CD14-positive monocyte (primary cell): ENCODE measurements at regions not wholly inside any gene's neighbourhood (a gene's known extent, or its start where the extent isn't known, plus 50 kb on each side); places are given as distances from the start of the nearest gene placed in this dataset.

ENCODE experiments used
- DNase-seq, 3 donors: peaks; one replicate each; pipeline ENCODE4 v3.0.0-alpha.2; 2011 to 2022
- H2AFZ ChIP-seq: 2 replicates; pipeline ENCODE4 v1.6.0; 2012; ENCODE audit warnings: mild to moderate bottlenecking, low read depth, low read length, inconsistent platforms; ENCODE audit not compliant: insufficient read depth, poor library complexity, severe bottlenecking
- H3K27ac ChIP-seq, 2 donors: 1 replicate in 1 of 2; 2 replicates in 1 of 2; pipeline ENCODE4 v1.5.1; 2012 to 2013; ENCODE audit warnings: low read length in 2 of 2, control low read depth in 1 of 2, inconsistent platforms in 1 of 2, low read depth in 1 of 2, mild to moderate bottlenecking in 1 of 2
- H3K27me3 ChIP-seq, 2 donors: one replicate each; pipeline versions ENCODE4 v1.6.0 to v1.6.1; 2011 to 2013; ENCODE audit warnings: low read length in 2 of 2; ENCODE audit not compliant: control insufficient read depth in 2 of 2, insufficient read depth in 2 of 2
- H3K36me3 ChIP-seq, 2 donors: replicated peaks in 1 of 2; 1 replicate in 1 of 2; 2 replicates in 1 of 2; pipeline versions ENCODE4 v1.5.1 to v1.6.1; 2012 to 2013; ENCODE audit warnings: low read length in 2 of 2, control low read depth in 1 of 2, inconsistent platforms in 1 of 2, mild to moderate bottlenecking in 1 of 2; ENCODE audit not compliant: insufficient read depth in 2 of 2, control insufficient read depth in 1 of 2
- H3K4me1 ChIP-seq, 2 donors: 1 replicate in 1 of 2; 2 replicates in 1 of 2; pipeline versions ENCODE4 v1.5.1 to v1.6.1; 2012 to 2013; ENCODE audit warnings: low read length in 2 of 2, control low read depth in 1 of 2, inconsistent platforms in 1 of 2, mild to moderate bottlenecking in 1 of 2, moderate library complexity in 1 of 2; ENCODE audit not compliant: insufficient read depth in 2 of 2, control insufficient read depth in 1 of 2
- H3K4me2 ChIP-seq: replicated peaks from 2 replicates; pipeline ENCODE3; 2012; ENCODE audit warnings: low read length, moderate library complexity, mild to moderate bottlenecking; ENCODE audit not compliant: poor library complexity, severe bottlenecking; ENCODE audit errors: extremely low read depth
- H3K4me3 ChIP-seq, 3 experiments: fragments of 200-600 bp in 1 of 3; sonication (generic) in 1 of 3; replicated peaks in 1 of 3; 1 replicate in 2 of 3; 2 replicates in 1 of 3; pipeline ENCODE4 v1.5.1; 2011 to 2013; ENCODE audit warnings: low read length in 3 of 3, mild to moderate bottlenecking in 3 of 3, control low read depth in 2 of 3, low read depth in 2 of 3, inconsistent platforms in 1 of 3, moderate library complexity in 1 of 3
- H3K79me2 ChIP-seq: 2 replicates; pipeline ENCODE4 v1.6.0; 2012; ENCODE audit warnings: mild to moderate bottlenecking, control low read depth, inconsistent platforms, low read length, moderate library complexity; ENCODE audit not compliant: insufficient read depth
- H3K9ac ChIP-seq: 2 replicates; pipeline ENCODE4 v1.6.0; 2017; ENCODE audit warnings: low read length, mild to moderate bottlenecking; ENCODE audit not compliant: insufficient read depth, poor library complexity, severe bottlenecking
- H3K9me3 ChIP-seq, 2 donors: replicated peaks in 1 of 2; 1 replicate in 1 of 2; 2 replicates in 1 of 2; pipeline versions ENCODE4 v1.5.1 to v1.6.1; 2012 to 2013; ENCODE audit warnings: low read length in 2 of 2, control low read depth in 1 of 2; ENCODE audit not compliant: control insufficient read depth in 1 of 2, insufficient read depth in 1 of 2
- H4K20me1 ChIP-seq: 2 replicates; pipeline ENCODE4 v1.6.0; 2012; ENCODE audit warnings: mild to moderate bottlenecking, low read length, control low read depth, moderate library complexity; ENCODE audit not compliant: insufficient read depth
- H3K27ac Mint-ChIP-seq, 7 donors: one replicate each; pipeline ENCODE4 v1.8.0; 2020; ENCODE audit warnings: mild to moderate bottlenecking in 7 of 7, mixed read lengths in 7 of 7, moderate library complexity in 6 of 7, inconsistent platforms in 2 of 7
- H3K27me3 Mint-ChIP-seq, 3 donors: one replicate each; pipeline ENCODE4 v1.8.0; 2021 to 2022; ENCODE audit warnings: low read depth in 3 of 3, mild to moderate bottlenecking in 3 of 3, mixed read lengths in 3 of 3, moderate library complexity in 3 of 3, inconsistent platforms in 1 of 3
- H3K36me3 Mint-ChIP-seq, 2 donors: one replicate each; pipeline ENCODE4 v1.8.0; 2020; ENCODE audit warnings: mixed read lengths in 2 of 2, inconsistent platforms in 1 of 2, mild to moderate bottlenecking in 1 of 2
- H3K4me1 Mint-ChIP-seq: one replicate; pipeline ENCODE4 v1.8.0; 2020; ENCODE audit warnings: mild to moderate bottlenecking, mixed read lengths
- H3K4me3 Mint-ChIP-seq, 2 donors: one replicate each; pipeline ENCODE4 v1.8.0; 2020; ENCODE audit warnings: mild to moderate bottlenecking in 2 of 2, mixed read lengths in 2 of 2, moderate library complexity in 1 of 2
- H3K9me3 Mint-ChIP-seq, 7 donors: one replicate each; pipeline ENCODE4 v1.8.0; 2020 to 2022; ENCODE audit warnings: mixed read lengths in 7 of 7, mild to moderate bottlenecking in 6 of 7, moderate library complexity in 6 of 7, inconsistent platforms in 2 of 7
- WGBS: methylation state at CpG from one replicate; pipeline ENCODE4 v1.1.5; 2013; ENCODE audit warnings: missing lambda C conversion rate; ENCODE audit not compliant: insufficient coverage; 5-methylcytosine and 5-hydroxymethylcytosine counted together
- intact Hi-C, 2 donors: fragments of 100-400 bp; cut with micrococcal nuclease; formaldehyde crosslinking; loops; one replicate each; pipeline versions ENCODE4 v1.15.0 to v1.15.1; 2023
- TF ChIP-seq, protein P1 (sequence below): fragments of 200-600 bp; IDR thresholded peaks from one replicate; pipeline ENCODE4 v1.8.0; 2022; ENCODE audit warnings: antibody characterized with exemption, mild to moderate bottlenecking

DNA sequence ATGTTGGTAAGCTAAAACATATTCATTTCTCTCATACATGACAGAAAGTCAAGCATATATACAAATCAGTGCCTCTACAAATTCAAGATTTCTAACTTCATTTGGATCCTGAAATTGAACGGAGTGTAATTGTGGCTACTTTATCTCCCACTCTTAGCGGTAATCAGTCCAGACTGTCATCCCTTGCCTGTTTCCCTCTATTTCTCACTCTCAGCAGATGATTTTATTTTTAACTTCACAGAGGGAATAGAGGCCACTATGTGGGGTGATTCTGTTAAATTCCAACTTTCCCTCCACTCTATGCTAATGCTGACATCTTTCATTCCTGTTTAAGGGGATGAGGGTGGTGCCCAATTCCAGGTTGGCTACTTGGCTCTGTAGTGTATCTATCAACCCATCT lies 153.8 kb upstream of the KCNN2 start:
- H3K4me3 ChIP-seq, result no peak overlapping the region
- no peaks in the 10 kb centered on the region for H4K20me1 ChIP-seq
- H2AFZ ChIP-seq, result no peak overlapping the region
- no peaks in the 10 kb centered on the region for H3K36me3 Mint-ChIP-seq
- 100% methylated on average over 1 of the region's 2 CpGs for whole genome bisulfite sequencing
- H3K4me3 Mint-ChIP-seq, result no peak overlapping the region
- H3K9me3 Mint-ChIP-seq, result peaks cover 0 to 9% (median 2%) of the 10 kb centered on the region in 7 donors
- no peak overlapping the region for H3K27ac Mint-ChIP-seq
- H3K79me2 ChIP-seq, result no peaks in the 10 kb centered on the region
- no peak overlapping the region for H3K9ac ChIP-seq
- H3K36me3 ChIP-seq, result no peaks in the 10 kb centered on the region
- H3K27me3 Mint-ChIP-seq, result no peaks in the 10 kb centered on the region
- TF ChIP-seq, protein P1, sequence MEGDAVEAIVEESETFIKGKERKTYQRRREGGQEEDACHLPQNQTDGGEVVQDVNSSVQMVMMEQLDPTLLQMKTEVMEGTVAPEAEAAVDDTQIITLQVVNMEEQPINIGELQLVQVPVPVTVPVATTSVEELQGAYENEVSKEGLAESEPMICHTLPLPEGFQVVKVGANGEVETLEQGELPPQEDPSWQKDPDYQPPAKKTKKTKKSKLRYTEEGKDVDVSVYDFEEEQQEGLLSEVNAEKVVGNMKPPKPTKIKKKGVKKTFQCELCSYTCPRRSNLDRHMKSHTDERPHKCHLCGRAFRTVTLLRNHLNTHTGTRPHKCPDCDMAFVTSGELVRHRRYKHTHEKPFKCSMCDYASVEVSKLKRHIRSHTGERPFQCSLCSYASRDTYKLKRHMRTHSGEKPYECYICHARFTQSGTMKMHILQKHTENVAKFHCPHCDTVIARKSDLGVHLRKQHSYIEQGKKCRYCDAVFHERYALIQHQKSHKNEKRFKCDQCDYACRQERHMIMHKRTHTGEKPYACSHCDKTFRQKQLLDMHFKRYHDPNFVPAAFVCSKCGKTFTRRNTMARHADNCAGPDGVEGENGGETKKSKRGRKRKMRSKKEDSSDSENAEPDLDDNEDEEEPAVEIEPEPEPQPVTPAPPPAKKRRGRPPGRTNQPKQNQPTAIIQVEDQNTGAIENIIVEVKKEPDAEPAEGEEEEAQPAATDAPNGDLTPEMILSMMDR, result no peak
- H3K27me3 ChIP-seq, result no peaks in the 10 kb centered on the region
- DNase-seq, result no peak
- H3K4me1 ChIP-seq, result no peaks in the 10 kb centered on the region
- no peak overlapping the region for H3K4me2 ChIP-seq
- intact Hi-C loops, result no loop called here
- H3K4me1 Mint-ChIP-seq, result no peaks in the 10 kb centered on the region
- H3K27ac ChIP-seq, result no peak overlapping the region
- H3K9me3 ChIP-seq, result no peaks in the 10 kb centered on the region

DNA sequence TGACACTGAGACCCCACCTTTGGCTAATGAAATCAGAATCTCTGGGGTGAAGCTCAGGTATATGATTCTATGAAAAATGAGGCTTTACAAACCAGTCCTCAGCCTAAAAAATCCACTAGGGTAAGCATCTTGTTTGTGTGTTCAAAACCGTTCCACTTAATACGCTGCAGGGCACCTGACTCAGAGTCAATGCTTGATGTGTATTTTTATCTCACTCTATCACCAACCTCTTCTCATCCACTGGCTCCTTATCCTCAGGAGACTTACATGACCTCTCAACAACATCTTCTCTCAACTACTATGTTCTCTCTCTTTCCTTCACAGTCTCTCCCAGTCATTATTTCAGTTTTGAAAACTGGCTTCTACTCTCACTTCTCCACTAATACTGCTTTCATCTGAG lies 153.3 kb upstream of the KCNN2 start:
- Mint-ChIP-seq H3K4me1 (no peaks in the 10 kb centered on the region), H3K4me3 (no peak overlapping the region), H3K9me3 (peaks cover 0 to 11% (median 2%) of the 10 kb centered on the region in 7 donors), H3K27ac (no peak overlapping the region), H3K36me3 (no peaks in the 10 kb centered on the region), H3K27me3 (no peaks in the 10 kb centered on the region)
- no peak for DNase-seq
- TF ChIP-seq, protein P1, result no peak
- Histone ChIP-seq H2AFZ (no peak overlapping the region), H3K27me3 (no peaks in the 10 kb centered on the region), H3K4me2 (no peak overlapping the region), H3K79me2 (no peaks in the 10 kb centered on the region), H3K4me1 (no peaks in the 10 kb centered on the region), H3K9ac (no peak overlapping the region), H4K20me1 (no peaks in the 10 kb centered on the region), H3K9me3 (no peaks in the 10 kb centered on the region), H3K4me3 (no peak overlapping the region), H3K36me3 (no peaks in the 10 kb centered on the region), H3K27ac (no peak overlapping the region)
- WGBS, result 100% methylated on average over 2 of the region's 2 CpGs
- intact Hi-C loops, result no loop called here
